Endothelial cell of umbilical vein (primary cell): ENCODE measurements at regions not wholly inside any gene's neighbourhood (a gene's known extent, or its start where the extent isn't known, plus 50 kb on each side); places are given as distances from the start of the nearest gene placed in this dataset.

ENCODE experiments used
- EZH2 ChIP-seq: IDR thresholded peaks from 2 replicates; pipeline ENCODE4 v1.6.1; 2012; ENCODE audit warnings: borderline replicate concordance, low read depth, mild to moderate bottlenecking, moderate library complexity, low read length, inconsistent platforms; ENCODE audit not compliant: severe bottlenecking
- FOS ChIP-seq: IDR thresholded peaks from 2 replicates; pipeline ENCODE4 v1.6.1; 2011; ENCODE audit warnings: mild to moderate bottlenecking, low read length, moderate library complexity, borderline replicate concordance; ENCODE audit not compliant: insufficient read depth
- JUN ChIP-seq: IDR thresholded peaks from 2 replicates; pipeline ENCODE4 v1.6.1; 2011; ENCODE audit warnings: borderline replicate concordance, low read depth; ENCODE audit not compliant: insufficient read length, insufficient read depth
- MYC ChIP-seq: IDR thresholded peaks from one replicate; pipeline ENCODE4 v1.6.1; 2011; ENCODE audit warnings: mild to moderate bottlenecking, low read depth, low read length
- POLR2A ChIP-seq: IDR thresholded peaks from 2 replicates; pipeline ENCODE4 v1.6.1; 2012; ENCODE audit warnings: low read depth, mild to moderate bottlenecking, control low read depth, low read length
- POLR2AphosphoS5 ChIP-seq: IDR thresholded peaks from 2 replicates; pipeline ENCODE4 v1.6.1; 2012; ENCODE audit warnings: low read depth, mild to moderate bottlenecking, control low read depth, low read length, moderate library complexity; ENCODE audit not compliant: insufficient read depth
- TF ChIP-seq, protein P1 (sequence below), 2 donors: IDR thresholded peaks; 1 replicate in 1 of 2; 2 replicates in 1 of 2; pipeline ENCODE4 v1.5.1; 2011; ENCODE audit warnings: low read length in 2 of 2, mild to moderate bottlenecking in 2 of 2, moderate library complexity in 2 of 2, control low read depth in 1 of 2, inconsistent platforms in 1 of 2, low read depth in 1 of 2; ENCODE audit not compliant: insufficient read depth in 1 of 2; ENCODE audit errors: extremely low read depth in 1 of 2
- TF ChIP-seq, protein P2 (sequence below): IDR thresholded peaks from 2 replicates; pipeline ENCODE4 v1.6.1; 2011; ENCODE audit not compliant: insufficient read depth, insufficient read length

DNA sequence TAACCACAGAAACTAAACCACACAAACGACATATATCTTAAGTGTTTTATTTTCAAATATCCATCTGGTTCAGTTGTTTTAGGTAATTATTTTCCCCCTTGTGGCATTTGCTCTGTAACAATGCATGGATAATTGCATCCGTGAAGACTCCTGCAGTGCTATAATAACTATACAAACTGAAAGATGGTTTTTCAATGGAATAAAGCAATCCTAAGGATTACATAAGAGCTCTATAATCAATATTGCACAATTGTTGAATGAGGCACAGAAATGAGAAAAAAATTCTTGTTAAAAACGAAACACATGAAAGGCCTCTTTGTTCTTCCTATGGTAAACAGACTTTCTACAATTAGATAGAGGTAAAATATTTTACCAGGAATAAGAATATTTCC, 446.0 kb upstream of the EPHA3 start:
- TF ChIP-seq, protein P1, sequence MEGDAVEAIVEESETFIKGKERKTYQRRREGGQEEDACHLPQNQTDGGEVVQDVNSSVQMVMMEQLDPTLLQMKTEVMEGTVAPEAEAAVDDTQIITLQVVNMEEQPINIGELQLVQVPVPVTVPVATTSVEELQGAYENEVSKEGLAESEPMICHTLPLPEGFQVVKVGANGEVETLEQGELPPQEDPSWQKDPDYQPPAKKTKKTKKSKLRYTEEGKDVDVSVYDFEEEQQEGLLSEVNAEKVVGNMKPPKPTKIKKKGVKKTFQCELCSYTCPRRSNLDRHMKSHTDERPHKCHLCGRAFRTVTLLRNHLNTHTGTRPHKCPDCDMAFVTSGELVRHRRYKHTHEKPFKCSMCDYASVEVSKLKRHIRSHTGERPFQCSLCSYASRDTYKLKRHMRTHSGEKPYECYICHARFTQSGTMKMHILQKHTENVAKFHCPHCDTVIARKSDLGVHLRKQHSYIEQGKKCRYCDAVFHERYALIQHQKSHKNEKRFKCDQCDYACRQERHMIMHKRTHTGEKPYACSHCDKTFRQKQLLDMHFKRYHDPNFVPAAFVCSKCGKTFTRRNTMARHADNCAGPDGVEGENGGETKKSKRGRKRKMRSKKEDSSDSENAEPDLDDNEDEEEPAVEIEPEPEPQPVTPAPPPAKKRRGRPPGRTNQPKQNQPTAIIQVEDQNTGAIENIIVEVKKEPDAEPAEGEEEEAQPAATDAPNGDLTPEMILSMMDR (IDR thresholded peaks at IDR 0.05; ENCODE audit: extremely low read depth in 1 of 2, insufficient read depth in 1 of 2, low read depth in 1 of 2, low read length in 2 of 2): no peak
- TF ChIP-seq POLR2A (no peak), EZH2 (no peak), POLR2AphosphoS5 (no peak), MYC (no peak), JUN (no peak), FOS (no peak)
- TF ChIP-seq, protein P2, sequence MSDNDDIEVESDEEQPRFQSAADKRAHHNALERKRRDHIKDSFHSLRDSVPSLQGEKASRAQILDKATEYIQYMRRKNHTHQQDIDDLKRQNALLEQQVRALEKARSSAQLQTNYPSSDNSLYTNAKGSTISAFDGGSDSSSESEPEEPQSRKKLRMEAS: no peak
